ENCODE measurements at regions not wholly inside any gene's neighbourhood (a gene's known extent, or its start where the extent isn't known, plus 50 kb on each side); places are given as distances from the start of the nearest gene placed in this dataset.
"Not testable (repeated sequence)": the region's sequence is repeated elsewhere in the genome, so short reads cannot be mapped to it uniquely, and the experiment has no call there.

GRCh38 chr7:45410893-45411292 lies 163.3 kb upstream of the ADCY1 start:
- no peak for DNase-seq

GRCh38 chr7:45413419-45413818 lies 160.7 kb upstream of the ADCY1 start:
- DNase-seq: no peak

- DNase-seq: no peak
Measured at GRCh38 chr7:45414226-45414625, 159.9 kb upstream of the ADCY1 start.

GRCh38 chr7:45415265-45415664 lies 158.9 kb upstream of the ADCY1 start:
- DNase-seq: no peak

GRCh38 chr7:45416846-45417245 lies 157.3 kb upstream of the ADCY1 start:
- no peak for DNase-seq

GRCh38 chr7:45417268-45417667 lies 156.9 kb upstream of the ADCY1 start:
- peak; percentile 17 for DNase-seq

GRCh38 chr7:45417735-45418134 lies 156.4 kb upstream of the ADCY1 start:
- DNase-seq: no peak

- peak; percentile 94 for DNase-seq
Measured at GRCh38 chr7:45420843-45421495, 153.2 kb upstream of the ADCY1 start.

- peak; percentile 88 for DNase-seq
Measured at GRCh38 chr7:45421806-45422205, 152.4 kb upstream of the ADCY1 start.

GRCh38 chr7:45430397-45430796 lies 143.8 kb upstream of the ADCY1 start:
- no peak for DNase-seq

GRCh38 chr7:45434167-45434784 lies 139.9 kb upstream of the ADCY1 start:
- DNase-seq: peak; percentile 67

- no peak for DNase-seq
Measured at GRCh38 chr7:45435131-45435530, 139.0 kb upstream of the ADCY1 start.

- peak; percentile 58 for DNase-seq
Measured at GRCh38 chr7:45435846-45436245, 138.3 kb upstream of the ADCY1 start.

GRCh38 chr7:45440776-45441175 lies 133.4 kb upstream of the ADCY1 start:
- DNase-seq: not testable (repeated sequence)

- no peak for DNase-seq
Measured at GRCh38 chr7:45443263-45443662, 130.9 kb upstream of the ADCY1 start.

- no peak for DNase-seq
Measured at GRCh38 chr7:45446195-45446944, 127.8 kb upstream of the ADCY1 start.

- no peak for DNase-seq
Measured at GRCh38 chr7:45447296-45447695, 126.9 kb upstream of the ADCY1 start.

GRCh38 chr7:45450571-45451204 lies 123.5 kb upstream of the ADCY1 start:
- DNase-seq: no peak

GRCh38 chr7:45451342-45452035 lies 122.7 kb upstream of the ADCY1 start:
- DNase-seq: no peak

GRCh38 chr7:45454771-45455170 lies 119.4 kb upstream of the ADCY1 start:
- DNase-seq: no peak

GRCh38 chr7:45455662-45456061 lies 118.5 kb upstream of the ADCY1 start:
- no peak for DNase-seq

- DNase-seq: no peak
Measured at GRCh38 chr7:45456105-45456504, 118.1 kb upstream of the ADCY1 start.

Measured in skin of body (tissue), 1 donor.